HG02840 (cell line): ENCODE measurements at regions not wholly inside any gene's neighbourhood (a gene's known extent, or its start where the extent isn't known, plus 50 kb on each side); places are given as distances from the start of the nearest gene placed in this dataset.
"Not testable (repeated sequence)": the region's sequence is repeated elsewhere in the genome, so short reads cannot be mapped to it uniquely, and the experiment has no call there.

Experiments used
- ATAC-seq: cut with Tn5 transposase; IDR thresholded peaks from one replicate; pipeline ENCODE4 v1.9.1; 2021; ENCODE audit warnings: mild to moderate bottlenecking, moderate library complexity, moderate number of reproducible peaks; ENCODE audit not compliant: unreplicated experiment, low FRiP score

DNA sequence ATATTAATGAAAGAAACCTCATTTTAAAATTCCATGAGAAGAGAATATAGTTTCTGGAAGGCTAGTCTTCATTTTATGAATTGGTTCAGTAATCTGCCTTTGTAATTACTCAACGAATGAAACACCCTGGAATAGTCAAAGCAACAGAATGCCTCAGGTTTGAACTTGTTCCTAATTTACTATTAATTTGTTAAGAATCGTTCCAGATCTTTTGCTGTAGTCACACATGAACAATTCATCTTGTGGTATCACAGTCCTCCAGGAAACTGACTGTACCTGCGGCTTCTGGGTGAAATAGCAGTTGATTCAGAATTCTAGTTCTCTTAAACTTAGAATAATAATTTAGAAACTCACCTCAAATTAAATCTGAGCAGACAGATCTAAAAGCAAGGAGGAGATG, 282.7 kb upstream of the MAP2 start:
- ATAC-seq = no peak

- no peak for ATAC-seq
Observed at GRCh38 chr2:209141818-209142217, 282.0 kb upstream of the MAP2 start.

DNA sequence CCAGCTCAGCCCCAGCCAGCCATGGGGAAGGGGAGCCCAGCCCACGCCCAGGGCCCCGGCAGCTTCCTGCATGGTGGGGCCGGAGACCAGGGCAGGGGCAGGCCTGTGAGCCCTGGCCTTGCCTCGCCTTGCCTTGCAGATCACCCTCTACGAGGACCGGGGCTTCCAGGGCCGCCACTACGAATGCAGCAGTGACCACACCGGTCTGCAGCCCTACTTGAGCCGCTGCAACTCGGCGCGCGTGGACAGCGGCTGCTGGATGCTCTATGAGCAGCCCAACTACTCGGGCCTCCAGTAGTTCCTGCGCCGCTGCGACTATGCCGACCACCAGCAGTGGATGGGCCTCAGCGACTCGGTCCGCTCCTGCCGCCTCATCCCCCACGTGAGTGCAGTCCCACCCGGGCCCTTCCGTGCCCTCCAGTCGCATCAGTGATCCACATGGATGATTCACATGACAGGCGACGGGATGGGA, 278.6 kb upstream of the MAP2 start:
- not testable (repeated sequence) for ATAC-seq

DNA sequence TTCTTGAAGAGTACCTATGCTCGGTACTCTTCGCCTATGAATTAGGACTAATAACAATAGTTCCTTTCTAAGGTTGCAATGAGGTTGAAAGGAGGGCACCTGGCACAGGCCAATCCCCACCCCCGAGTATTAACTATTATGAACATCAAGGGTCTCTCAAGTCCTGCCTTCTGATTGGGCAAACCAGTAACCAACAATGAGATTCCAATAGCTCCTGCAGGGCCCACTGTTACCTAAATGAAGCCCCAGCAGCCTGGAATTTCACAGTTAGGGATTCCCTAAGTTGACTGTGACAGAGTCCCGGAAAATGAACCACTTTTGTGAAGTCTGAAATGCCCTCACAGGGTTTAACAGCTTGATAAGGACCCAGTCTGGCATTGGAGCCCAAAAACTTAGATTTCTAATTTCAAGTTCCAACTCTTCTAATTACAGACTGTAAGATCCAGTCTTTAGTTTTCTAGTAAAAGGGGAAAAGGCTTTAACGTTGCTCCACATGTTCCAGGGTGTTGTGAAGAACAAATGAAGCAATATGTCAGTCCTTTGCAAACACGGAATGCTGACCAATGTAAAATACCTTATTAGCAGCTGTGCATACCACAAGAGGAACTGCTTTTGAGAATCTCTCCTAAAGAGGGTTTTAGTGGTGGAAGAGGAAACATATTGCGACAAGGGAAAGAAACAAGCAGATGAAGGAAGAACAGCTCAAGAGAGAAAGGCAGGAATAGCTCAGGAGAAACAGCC, 277.7 kb upstream of the MAP2 start:
- no peak for ATAC-seq

DNA sequence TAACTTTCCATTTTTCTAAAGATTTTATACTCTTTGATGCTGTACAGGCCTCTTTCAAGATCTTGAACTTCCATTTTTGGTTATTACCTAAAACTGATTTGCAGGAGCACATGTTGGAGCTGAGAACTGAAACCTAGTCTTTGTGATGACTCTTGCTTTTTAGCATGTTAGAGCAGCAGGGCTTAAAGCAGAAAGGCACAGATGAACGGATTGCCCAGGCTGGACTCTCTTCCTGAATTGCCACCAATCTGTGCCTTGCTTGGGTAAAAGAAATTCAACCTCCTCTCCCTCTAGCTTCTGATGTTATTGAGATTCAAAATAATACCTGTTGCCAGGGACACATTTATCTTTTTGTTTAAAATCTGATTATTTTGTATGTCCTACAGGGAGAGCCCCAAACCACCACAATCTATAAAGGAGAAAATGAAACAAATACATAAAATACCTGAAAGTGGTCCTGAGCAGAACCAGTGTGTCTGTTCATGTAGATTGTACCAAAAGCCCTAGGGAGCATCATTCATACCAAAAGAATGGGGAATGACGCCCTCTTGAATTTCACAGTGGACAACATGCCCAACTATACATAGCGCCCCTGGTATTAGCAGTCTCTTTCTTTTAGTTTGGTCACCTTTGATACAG, 277.0 kb upstream of the MAP2 start:
- no peak for ATAC-seq

GRCh38 chr2:209147981-209148380, 275.9 kb upstream of the MAP2 start:
- ATAC-seq = no peak

- no peak for ATAC-seq
Observed at GRCh38 chr2:209160800-209161588, 262.9 kb upstream of the MAP2 start.

GRCh38 chr2:209162129-209162528, 261.7 kb upstream of the MAP2 start:
- ATAC-seq = no peak

- ATAC-seq = no peak
Observed at GRCh38 chr2:209181984-209182383, 241.9 kb upstream of the MAP2 start.

GRCh38 chr2:209186886-209187285, 237.0 kb upstream of the MAP2 start:
- ATAC-seq = not testable (repeated sequence)

GRCh38 chr2:209189893-209190292, 234.0 kb upstream of the MAP2 start:
- ATAC-seq = no peak

DNA sequence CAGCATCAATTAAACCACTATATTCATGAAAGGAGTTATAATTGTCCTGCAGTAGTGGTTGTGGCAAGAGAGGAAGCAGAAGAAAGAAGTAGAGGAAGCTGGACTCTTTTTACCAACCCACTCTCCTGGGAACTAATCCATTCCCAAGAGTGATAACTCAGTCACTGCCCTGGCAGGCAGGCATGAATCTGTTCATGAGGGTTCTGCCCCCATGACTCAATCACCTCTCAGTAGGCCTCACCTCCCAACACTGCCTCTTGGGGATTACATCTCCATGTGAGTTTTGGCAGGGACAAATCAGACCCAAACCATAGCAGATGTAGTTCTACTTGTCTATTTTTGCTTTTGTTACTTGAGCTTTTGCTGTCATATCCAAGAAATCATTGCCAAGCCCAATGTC, 232.7 kb upstream of the MAP2 start:
- ATAC-seq = no peak

DNA sequence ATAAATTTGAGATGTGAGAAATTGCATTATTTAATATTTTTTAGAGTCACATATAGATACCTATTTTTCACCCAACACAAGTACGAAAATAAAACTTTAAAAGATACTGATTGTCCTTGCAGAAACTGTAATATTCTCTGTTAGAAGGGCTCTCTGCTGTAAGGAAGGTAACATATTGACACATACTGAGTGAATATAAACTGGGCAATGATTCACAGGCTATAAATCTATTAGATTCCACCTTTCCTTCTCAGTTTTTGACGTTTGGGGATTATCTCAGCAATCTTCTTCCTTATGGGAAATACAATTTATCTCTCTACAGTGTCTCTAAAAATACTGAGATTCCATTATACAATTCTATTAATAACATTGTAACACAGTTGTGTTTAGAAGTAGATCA, 229.1 kb upstream of the MAP2 start:
- no peak for ATAC-seq

DNA sequence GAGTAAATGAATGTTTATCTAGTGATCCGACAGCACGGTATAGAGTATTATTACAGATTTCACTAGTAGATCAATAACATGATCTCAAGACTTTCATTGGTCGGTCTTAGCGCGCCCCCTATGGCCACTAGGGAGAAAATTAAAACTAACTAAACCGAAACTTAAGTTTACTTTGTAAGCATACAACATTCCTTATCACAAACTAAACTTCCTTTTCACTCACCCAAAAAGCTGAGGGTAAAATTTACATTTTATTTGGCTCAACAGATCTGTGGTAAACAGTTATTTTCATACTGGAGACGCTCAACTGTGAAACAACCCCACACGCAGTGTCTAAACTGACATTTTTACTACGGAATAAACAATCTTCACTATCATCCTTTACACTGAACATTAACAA, 215.6 kb upstream of the MAP2 start:
- no peak for ATAC-seq

DNA sequence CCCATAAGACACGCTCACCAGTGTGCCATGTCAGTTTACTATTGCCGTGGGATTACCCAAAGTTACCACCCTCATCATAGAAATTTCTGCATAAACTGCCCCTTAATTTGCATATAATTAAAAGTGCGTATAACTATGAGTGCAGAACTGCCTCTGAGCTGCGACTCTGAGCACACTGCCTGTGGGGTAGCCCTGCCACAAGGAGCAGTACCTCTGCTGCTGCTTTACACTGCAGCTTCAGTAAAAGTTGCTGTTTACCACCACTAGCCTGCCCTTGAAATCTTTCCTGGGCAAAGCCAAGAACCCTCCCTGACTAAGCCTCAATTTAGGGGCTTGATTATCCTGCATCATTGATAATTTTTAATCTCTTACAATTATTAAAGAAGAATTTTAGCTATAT, 213.9 kb upstream of the MAP2 start:
- ATAC-seq = no peak

- ATAC-seq = no peak
Observed at GRCh38 chr2:209230560-209230959, 193.3 kb upstream of the MAP2 start.

DNA sequence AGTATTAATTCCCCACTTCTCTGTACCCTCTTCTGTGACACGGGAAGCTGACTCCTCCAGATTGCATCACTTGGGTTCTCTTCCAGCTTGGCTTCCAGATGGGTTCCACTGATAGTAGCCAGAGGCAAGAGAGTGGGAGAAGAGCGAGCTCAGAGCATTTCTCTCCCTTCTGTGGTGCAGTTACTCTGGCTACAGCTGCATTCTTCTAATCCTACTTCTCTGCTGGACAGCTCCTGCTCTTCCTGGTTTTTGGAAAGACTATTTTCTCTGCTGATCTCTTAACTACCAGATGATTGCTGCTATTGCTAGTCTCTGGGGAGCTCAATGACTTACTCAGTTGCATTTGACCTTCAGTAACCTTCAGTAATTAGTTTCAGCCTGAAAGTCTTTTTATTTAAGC, 187.5 kb upstream of the MAP2 start:
- no peak for ATAC-seq

- ATAC-seq = no peak
Observed at GRCh38 chr2:209238765-209239584, 184.9 kb upstream of the MAP2 start.

DNA sequence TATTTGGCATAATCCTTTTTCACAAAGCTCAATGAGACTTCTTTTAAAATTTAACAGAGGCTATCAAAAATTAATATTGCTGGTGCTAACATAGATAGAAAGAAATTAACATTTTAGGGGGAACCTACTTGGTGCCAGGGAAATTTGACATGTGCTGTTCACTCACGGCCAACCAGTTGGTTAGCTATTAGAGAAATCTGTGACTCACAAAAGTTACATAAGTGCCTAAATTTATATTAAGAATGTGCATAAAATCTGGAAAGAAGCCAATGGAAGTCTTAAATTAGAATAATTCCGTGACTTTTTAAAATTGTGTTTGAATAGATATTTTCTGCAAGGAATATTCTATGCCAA, 184.3 kb upstream of the MAP2 start:
- no peak for ATAC-seq

DNA sequence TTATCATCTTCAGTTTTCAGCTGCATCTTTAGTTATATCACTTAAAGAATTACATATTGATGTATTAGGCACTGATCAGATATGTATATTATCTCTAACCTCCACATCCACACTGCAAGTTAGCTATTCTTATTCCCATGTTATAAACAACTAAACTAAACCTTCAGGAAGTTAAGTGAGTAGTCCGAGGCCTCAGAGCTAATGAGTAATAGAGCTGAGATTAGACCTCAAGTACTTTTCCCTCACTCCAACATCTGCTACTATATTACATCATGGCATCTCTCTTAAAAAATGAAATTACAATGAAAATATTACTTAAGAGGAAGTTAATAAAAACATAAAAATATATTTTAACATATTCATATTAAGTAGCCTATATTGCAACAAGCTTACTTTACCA, 183.6 kb upstream of the MAP2 start:
- ATAC-seq = no peak

- ATAC-seq = no peak
Observed at GRCh38 chr2:209253544-209253943, 170.3 kb upstream of the MAP2 start.
